ENCODE measurements at regions not wholly inside any gene's neighbourhood (a gene's known extent, or its start where the extent isn't known, plus 50 kb on each side); places are given as distances from the start of the nearest gene placed in this dataset.

- TF ChIP-seq, protein P1, sequence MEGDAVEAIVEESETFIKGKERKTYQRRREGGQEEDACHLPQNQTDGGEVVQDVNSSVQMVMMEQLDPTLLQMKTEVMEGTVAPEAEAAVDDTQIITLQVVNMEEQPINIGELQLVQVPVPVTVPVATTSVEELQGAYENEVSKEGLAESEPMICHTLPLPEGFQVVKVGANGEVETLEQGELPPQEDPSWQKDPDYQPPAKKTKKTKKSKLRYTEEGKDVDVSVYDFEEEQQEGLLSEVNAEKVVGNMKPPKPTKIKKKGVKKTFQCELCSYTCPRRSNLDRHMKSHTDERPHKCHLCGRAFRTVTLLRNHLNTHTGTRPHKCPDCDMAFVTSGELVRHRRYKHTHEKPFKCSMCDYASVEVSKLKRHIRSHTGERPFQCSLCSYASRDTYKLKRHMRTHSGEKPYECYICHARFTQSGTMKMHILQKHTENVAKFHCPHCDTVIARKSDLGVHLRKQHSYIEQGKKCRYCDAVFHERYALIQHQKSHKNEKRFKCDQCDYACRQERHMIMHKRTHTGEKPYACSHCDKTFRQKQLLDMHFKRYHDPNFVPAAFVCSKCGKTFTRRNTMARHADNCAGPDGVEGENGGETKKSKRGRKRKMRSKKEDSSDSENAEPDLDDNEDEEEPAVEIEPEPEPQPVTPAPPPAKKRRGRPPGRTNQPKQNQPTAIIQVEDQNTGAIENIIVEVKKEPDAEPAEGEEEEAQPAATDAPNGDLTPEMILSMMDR (IDR thresholded peaks at IDR 0.05; ENCODE audit: insufficient read depth, low read depth, low read length) = no peak
- no peak for TF ChIP-seq EZH2 (IDR thresholded peaks at IDR 0.05; ENCODE audit: insufficient read depth, low read length)
Measured at GRCh38 chr2:122469147-122469546, 713.7 kb downstream of the TSN start.
